ENCODE measurements at regions not wholly inside any gene's neighbourhood (a gene's known extent, or its start where the extent isn't known, plus 50 kb on each side); places are given as distances from the start of the nearest gene placed in this dataset.

GRCh38 chr5:25412116-25412661 lies 767.4 kb upstream of the CDH10 start:
- H3K9me3 ChIP-seq (ENCODE audit: insufficient read depth in 2 of 2, low read depth in 1 of 2, low read length in 1 of 2) = peaks cover 0 to 3% of the 10 kb centered on the region in 2 experiments; a peak in 1 of 4 replicates
- no peaks in the 10 kb centered on the region for H3K79me1 ChIP-seq (ENCODE audit: low read depth, low read length)
- H2BK20ac ChIP-seq (ENCODE audit: low read length) = no peak overlapping the region
- H3K27me3 ChIP-seq (replicated peaks in 1 of 4; ENCODE audit: control insufficient read depth in 3 of 4, extremely low read depth in 1 of 4, insufficient read depth in 3 of 4, low read length in 3 of 4) = no peaks in the 10 kb centered on the region
- no peaks in the 10 kb centered on the region for H3K4me1 ChIP-seq (replicated peaks in 1 of 4; ENCODE audit: control insufficient read depth in 3 of 4, insufficient read depth in 4 of 4, low read length in 3 of 4)
- peaks cover 0 to 20% (median 6%) of the 10 kb centered on the region in 4 experiments; a peak in 2 of 8 replicates for H3K36me3 ChIP-seq (ENCODE audit: control insufficient read depth in 2 of 4, insufficient read depth in 4 of 4, low read length in 3 of 4)
- no peak overlapping the region for H3K4me3 ChIP-seq (ENCODE audit: extremely low read depth in 1 of 4, insufficient read depth in 2 of 4, low read depth in 3 of 4, low read length in 4 of 4)
- no peak overlapping the region for H3K56ac ChIP-seq (replicated peaks; ENCODE audit: insufficient read length, low read depth, low read length)
- peaks cover 5% of the 10 kb centered on the region in 2 experiments for H4K20me1 ChIP-seq (replicated peaks in 1 of 2; ENCODE audit: control insufficient read depth in 1 of 2, insufficient read depth in 2 of 2, low read length in 2 of 2)
- H4K8ac ChIP-seq (ENCODE audit: extremely low read depth, insufficient read depth, low read length) = no peak overlapping the region
- TF ChIP-seq BRCA1 (IDR thresholded peaks at IDR 0.05; ENCODE audit: low read depth, low read length) = no peak
- TF ChIP-seq POLR2A (IDR thresholded peaks at IDR 0.05; ENCODE audit: control extremely low read depth in 1 of 2, low read depth in 2 of 2, low read length in 2 of 2) = peak in 1 of 2 experiments; percentile 31; a peak in 1 of 3 replicates
- TF ChIP-seq HDAC2 (IDR thresholded peaks at IDR 0.05; ENCODE audit: borderline replicate concordance in 1 of 2, low read depth in 2 of 2, low read length in 2 of 2) = no peak
- no peak for TF ChIP-seq ZNF274 (IDR thresholded peaks at IDR 0.05; ENCODE audit: borderline replicate concordance, extremely low read depth, low read length)
- no peak for TF ChIP-seq SIRT6 (IDR thresholded peaks at IDR 0.05; ENCODE audit: low read length)
- no peak for TF ChIP-seq CTBP2 (IDR thresholded peaks at IDR 0.05; ENCODE audit: borderline replicate concordance, insufficient read depth, insufficient read length, low read length)
- no peak for TF ChIP-seq TAF7 (optimal IDR thresholded peaks at IDR 0.05; ENCODE audit: borderline replicate concordance, low read depth, low read length)
- peaks cover 0 to 9% of the 10 kb centered on the region in 2 experiments; a peak in 2 of 4 replicates for H3K79me2 ChIP-seq (ENCODE audit: control insufficient read depth in 1 of 2, insufficient read depth in 2 of 2, low read length in 2 of 2)
- DNase-seq (ENCODE audit: low read depth in 1 of 2, low spot score in 2 of 2) (no peak), FAIRE-seq (no peak)
- no peak overlapping the region for H3K18ac ChIP-seq (ENCODE audit: extremely low read depth, low read length)
- no peak overlapping the region for H2AK5ac ChIP-seq (ENCODE audit: low read depth, low read length)
- no peak overlapping the region for H2BK15ac ChIP-seq (ENCODE audit: low read length)
- no peak overlapping the region for H3K4me2 ChIP-seq (ENCODE audit: insufficient read depth in 1 of 2, low read depth in 2 of 2, low read length in 2 of 2)
- CTCF ChIA-PET (ENCODE audit: partially characterized antibody) = no interaction called here
- H3K4ac ChIP-seq (replicated peaks; ENCODE audit: insufficient read length, low read depth, low read length) = no peak overlapping the region
- no peak overlapping the region for H2AFZ ChIP-seq (ENCODE audit: low read length)
- no peak overlapping the region for H2BK5ac ChIP-seq (ENCODE audit: low read depth, low read length)
- POLR2A ChIA-PET (ENCODE audit: partially characterized antibody) = interaction anchor here (1.3 to 2.3 kb wide), 2 partner anchors 8 to 19 kb away, joined by 3 to 9 read pairs; no protein-coding TSS in a partner anchor
- no peak overlapping the region for H4K5ac ChIP-seq (ENCODE audit: insufficient read length, low read depth, low read length)
- WGBS, 2 experiments (ENCODE audit: extremely low coverage in 1 of 2, insufficient coverage in 1 of 2, insufficient read length in 1 of 2, insufficient replicate concordance in 2 of 2, low coverage in 1 of 2, low lambda C conversion rate in 2 of 2, missing lambda C conversion rate in 1 of 2) = 91% methylated on average over 2 of the region's 2 CpGs; no CpG with 5 or more reads in 1 of the 2 experiments
- H2BK120ac ChIP-seq (replicated peaks; ENCODE audit: low read depth, low read length) = no peak overlapping the region
- H3K27ac ChIP-seq (ENCODE audit: low read depth, low read length) = no peak overlapping the region
- no peaks in the 10 kb centered on the region for H3K23me2 ChIP-seq (ENCODE audit: low read depth, low read length)
- H2BK12ac ChIP-seq (ENCODE audit: low read depth, low read length) = no peak overlapping the region
- no peak overlapping the region for H3K23ac ChIP-seq (ENCODE audit: insufficient read length)
- no peak overlapping the region for H3K14ac ChIP-seq (ENCODE audit: insufficient read length)
- no peak overlapping the region for H3K9ac ChIP-seq (replicated peaks in 1 of 4; ENCODE audit: extremely low read depth in 1 of 4, low read depth in 3 of 4, low read length in 3 of 4)
- no peak overlapping the region for H4K91ac ChIP-seq (replicated peaks; ENCODE audit: insufficient read length, low read length)

All from H1 (cell line).